ENCODE measurements at regions not wholly inside any gene's neighbourhood (a gene's known extent, or its start where the extent isn't known, plus 50 kb on each side); places are given as distances from the start of the nearest gene placed in this dataset.

DNA sequence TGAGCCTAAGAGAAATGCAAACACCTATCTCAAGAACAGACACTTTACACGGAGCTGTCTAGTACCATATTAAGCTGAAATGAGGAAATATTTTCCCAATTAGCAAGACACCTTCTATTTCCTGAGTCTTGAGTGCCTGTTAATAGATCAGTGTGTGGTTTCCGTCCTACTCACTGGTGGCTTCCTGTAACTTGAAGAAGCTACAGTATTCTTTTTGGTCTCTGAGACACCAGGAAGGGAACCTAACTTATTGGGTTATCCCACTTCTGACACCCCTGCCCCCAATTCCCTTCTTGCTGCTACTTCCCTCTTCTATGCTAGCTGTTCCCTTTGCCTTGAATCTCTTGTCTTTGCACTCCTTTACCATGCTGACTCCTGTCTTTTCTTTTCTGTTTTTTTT, 92.7 kb downstream of the FDX1 start:
- Histone ChIP-seq H3K36me3 (replicated peaks in 1 of 2; ENCODE audit: control insufficient read depth in 1 of 2, insufficient read depth in 2 of 2, low read length in 2 of 2) (no peaks in the 10 kb centered on the region), H3K27me3 (ENCODE audit: control insufficient read depth in 2 of 2, insufficient read depth in 2 of 2, low read length in 2 of 2) (no peaks in the 10 kb centered on the region), H3K9ac (ENCODE audit: insufficient read depth, low read length, poor library complexity, severe bottlenecking) (no peak overlapping the region), H3K27ac (ENCODE audit: low read depth in 1 of 2, low read length in 2 of 2) (no peak overlapping the region), H3K4me1 (ENCODE audit: control insufficient read depth in 1 of 2, insufficient read depth in 2 of 2, low read length in 2 of 2) (no peaks in the 10 kb centered on the region), H3K4me3 (replicated peaks in 1 of 3; ENCODE audit: low read depth in 2 of 3, low read length in 3 of 3) (no peak overlapping the region), H2AFZ (ENCODE audit: insufficient read depth, low read depth, low read length, poor library complexity, severe bottlenecking) (no peak overlapping the region), H4K20me1 (ENCODE audit: insufficient read depth, low read length) (no peaks in the 10 kb centered on the region), H3K9me3 (replicated peaks in 1 of 2; ENCODE audit: control insufficient read depth in 1 of 2, insufficient read depth in 1 of 2, low read length in 2 of 2) (peaks cover 17 to 26% of the 10 kb centered on the region in 2 donors), H3K4me2 (replicated peaks; ENCODE audit: extremely low read depth, low read length, poor library complexity, severe bottlenecking) (no peak overlapping the region), H3K79me2 (ENCODE audit: insufficient read depth, low read length) (no peaks in the 10 kb centered on the region)
- no peaks in the 10 kb centered on the region for H3K36me3 Mint-ChIP-seq
- H3K4me1 Mint-ChIP-seq: peaks cover 6% of the 10 kb centered on the region
- TF ChIP-seq, protein P1, sequence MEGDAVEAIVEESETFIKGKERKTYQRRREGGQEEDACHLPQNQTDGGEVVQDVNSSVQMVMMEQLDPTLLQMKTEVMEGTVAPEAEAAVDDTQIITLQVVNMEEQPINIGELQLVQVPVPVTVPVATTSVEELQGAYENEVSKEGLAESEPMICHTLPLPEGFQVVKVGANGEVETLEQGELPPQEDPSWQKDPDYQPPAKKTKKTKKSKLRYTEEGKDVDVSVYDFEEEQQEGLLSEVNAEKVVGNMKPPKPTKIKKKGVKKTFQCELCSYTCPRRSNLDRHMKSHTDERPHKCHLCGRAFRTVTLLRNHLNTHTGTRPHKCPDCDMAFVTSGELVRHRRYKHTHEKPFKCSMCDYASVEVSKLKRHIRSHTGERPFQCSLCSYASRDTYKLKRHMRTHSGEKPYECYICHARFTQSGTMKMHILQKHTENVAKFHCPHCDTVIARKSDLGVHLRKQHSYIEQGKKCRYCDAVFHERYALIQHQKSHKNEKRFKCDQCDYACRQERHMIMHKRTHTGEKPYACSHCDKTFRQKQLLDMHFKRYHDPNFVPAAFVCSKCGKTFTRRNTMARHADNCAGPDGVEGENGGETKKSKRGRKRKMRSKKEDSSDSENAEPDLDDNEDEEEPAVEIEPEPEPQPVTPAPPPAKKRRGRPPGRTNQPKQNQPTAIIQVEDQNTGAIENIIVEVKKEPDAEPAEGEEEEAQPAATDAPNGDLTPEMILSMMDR (IDR thresholded peaks at IDR 0.05): no peak
- H3K4me3 Mint-ChIP-seq: no peak overlapping the region
- H3K27ac Mint-ChIP-seq: no peak overlapping the region
- DNase-seq: no peak
- no CpG with 5 or more reads among the region's 2 CpGs for WGBS (ENCODE audit: insufficient coverage)
- peaks cover 21 to 41% (median 34%) of the 10 kb centered on the region in 7 donors for H3K9me3 Mint-ChIP-seq
- peaks cover 0 to under 1% (median 0%) of the 10 kb centered on the region in 3 donors for H3K27me3 Mint-ChIP-seq (ENCODE audit: low read depth in 3 of 3)
- intact Hi-C loops (cut with micrococcal nuclease): no loop called here

DNA sequence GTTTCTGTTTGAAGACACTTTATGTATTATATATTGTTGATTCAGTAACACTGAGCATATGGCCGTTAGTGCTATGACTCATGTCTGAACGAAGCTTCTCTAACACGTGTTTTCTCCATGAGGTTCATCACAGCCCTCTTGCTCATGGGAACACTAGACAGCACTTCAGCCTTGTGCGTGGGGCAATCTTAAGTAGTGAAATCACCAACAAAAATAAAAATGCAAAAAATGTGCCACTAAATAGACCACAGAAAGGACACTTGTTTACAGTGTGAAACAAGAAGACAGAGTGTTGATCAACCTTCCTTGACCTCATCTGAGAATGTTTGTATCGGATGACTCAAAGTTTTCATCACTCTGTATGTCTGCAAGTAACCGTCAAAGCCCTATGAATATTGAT, 94.5 kb downstream of the FDX1 start:
- Mint-ChIP-seq H3K4me3 (no peak overlapping the region), H3K27ac (no peak overlapping the region), H3K36me3 (no peaks in the 10 kb centered on the region), H3K27me3 (ENCODE audit: low read depth in 3 of 3) (no peaks in the 10 kb centered on the region), H3K4me1 (peaks cover 6% of the 10 kb centered on the region), H3K9me3 (peaks cover 19 to 43% (median 29%) of the 10 kb centered on the region in 7 donors)
- TF ChIP-seq, protein P1 (IDR thresholded peaks at IDR 0.05): no peak
- Histone ChIP-seq H3K27me3 (ENCODE audit: control insufficient read depth in 2 of 2, insufficient read depth in 2 of 2, low read length in 2 of 2) (no peaks in the 10 kb centered on the region), H3K9me3 (replicated peaks in 1 of 2; ENCODE audit: control insufficient read depth in 1 of 2, insufficient read depth in 1 of 2, low read length in 2 of 2) (peaks cover 17 to 21% of the 10 kb centered on the region in 2 donors), H3K36me3 (replicated peaks in 1 of 2; ENCODE audit: control insufficient read depth in 1 of 2, insufficient read depth in 2 of 2, low read length in 2 of 2) (no peaks in the 10 kb centered on the region), H3K4me1 (ENCODE audit: control insufficient read depth in 1 of 2, insufficient read depth in 2 of 2, low read length in 2 of 2) (no peaks in the 10 kb centered on the region), H3K79me2 (ENCODE audit: insufficient read depth, low read length) (no peaks in the 10 kb centered on the region), H3K4me2 (replicated peaks; ENCODE audit: extremely low read depth, low read length, poor library complexity, severe bottlenecking) (no peak overlapping the region), H2AFZ (ENCODE audit: insufficient read depth, low read depth, low read length, poor library complexity, severe bottlenecking) (no peak overlapping the region), H4K20me1 (ENCODE audit: insufficient read depth, low read length) (no peaks in the 10 kb centered on the region), H3K9ac (ENCODE audit: insufficient read depth, low read length, poor library complexity, severe bottlenecking) (no peak overlapping the region), H3K4me3 (replicated peaks in 1 of 3; ENCODE audit: low read depth in 2 of 3, low read length in 3 of 3) (no peak overlapping the region), H3K27ac (ENCODE audit: low read depth in 1 of 2, low read length in 2 of 2) (no peak overlapping the region)
- intact Hi-C loops (cut with micrococcal nuclease): no loop called here
- 100% methylated on average over 5 of the region's 6 CpGs for WGBS (ENCODE audit: insufficient coverage)
- no peak for DNase-seq
